H1 (cell line): ENCODE measurements at regions not wholly inside any gene's neighbourhood (a gene's known extent, or its start where the extent isn't known, plus 50 kb on each side); places are given as distances from the start of the nearest gene placed in this dataset.
"Not testable (repeated sequence)": the region's sequence is repeated elsewhere in the genome, so short reads cannot be mapped to it uniquely, and the experiment has no call there.

Source experiments
- CTCF ChIA-PET: fragments of 300-600 bp; sonication (Branson Sonifier 250); formaldehyde crosslinking; loops from one replicate; lab custom pipeline; 2021; ENCODE audit not compliant: partially characterized antibody; lab: Charles Lee
- POLR2A ChIA-PET: fragments of 300-600 bp; sonication (Branson Sonifier 250); formaldehyde crosslinking; loops from one replicate; lab custom pipeline; 2021; ENCODE audit warnings: inconsistent platforms; ENCODE audit not compliant: partially characterized antibody; lab: Charles Lee
- DNase-seq, 2 experiments: peaks; one replicate each; pipeline versions ENCODE4 v3.0.0 to v3.0.0-alpha.2; 2010 to 2022; ENCODE audit warnings: low spot score in 2 of 2, low read depth in 1 of 2, mixed read lengths in 1 of 2
- FAIRE-seq: peaks from 2 replicates; lab custom pipeline; 2011; peaks lifted over from hg19 to GRCh38; lab: Jason Lieb, UNC
- H2AFZ ChIP-seq: 2 replicates; pipeline ENCODE4 v1.8.1; 2012; ENCODE audit warnings: low read length, inconsistent platforms
- H2AK5ac ChIP-seq: 2 replicates; pipeline ENCODE4 v1.6.1; 2013; ENCODE audit warnings: low read depth, low read length
- H2BK120ac ChIP-seq: replicated peaks from 2 replicates; pipeline ENCODE3; 2013; ENCODE audit warnings: low read depth, low read length, inconsistent platforms
- H2BK12ac ChIP-seq: 2 replicates; pipeline ENCODE4 v1.6.1; 2013; ENCODE audit warnings: low read depth, low read length
- H2BK15ac ChIP-seq: 2 replicates; pipeline ENCODE4 v1.6.1; 2013; ENCODE audit warnings: low read length
- H2BK20ac ChIP-seq: 2 replicates; pipeline ENCODE4 v1.6.1; 2013; ENCODE audit warnings: low read length
- H2BK5ac ChIP-seq: 2 replicates; pipeline ENCODE4 v1.6.1; 2013; ENCODE audit warnings: low read depth, low read length
- H3K14ac ChIP-seq: 2 replicates; pipeline ENCODE4 v1.6.1; 2013; ENCODE audit warnings: inconsistent platforms; ENCODE audit not compliant: insufficient read length
- H3K18ac ChIP-seq: 2 replicates; pipeline ENCODE4 v1.6.1; 2013; ENCODE audit warnings: low read length; ENCODE audit errors: extremely low read depth
- H3K23ac ChIP-seq: 2 replicates; pipeline ENCODE4 v1.6.1; 2013; ENCODE audit warnings: inconsistent platforms; ENCODE audit not compliant: insufficient read length
- H3K23me2 ChIP-seq: 2 replicates; pipeline ENCODE4 v1.6.1; 2013; ENCODE audit warnings: low read depth, low read length
- H3K27ac ChIP-seq: 2 replicates; pipeline ENCODE4 v1.6.1; 2011; ENCODE audit warnings: low read depth, low read length, inconsistent platforms
- H3K27me3 ChIP-seq, 4 experiments: replicated peaks in 1 of 4; 1 replicate in 1 of 4; 2 replicates in 3 of 4; pipeline versions ENCODE4 v1.6.1 to v1.8.1; 2011 to 2013; ENCODE audit warnings: low read length in 3 of 4, mild to moderate bottlenecking in 3 of 4, inconsistent platforms in 2 of 4, mixed read lengths in 2 of 4, moderate library complexity in 1 of 4; ENCODE audit not compliant: control insufficient read depth in 3 of 4, insufficient read depth in 3 of 4; ENCODE audit errors: extremely low read depth in 1 of 4
- H3K36me3 ChIP-seq, 4 experiments: 2 replicates each; pipeline versions ENCODE4 v1.6.1 to v1.8.1; 2011 to 2013; ENCODE audit warnings: mild to moderate bottlenecking in 4 of 4, low read length in 3 of 4, moderate library complexity in 2 of 4, control low read depth in 1 of 4, inconsistent platforms in 1 of 4; ENCODE audit not compliant: insufficient read depth in 4 of 4, control insufficient read depth in 2 of 4
- H3K4ac ChIP-seq: replicated peaks from 2 replicates; pipeline ENCODE3; 2013; ENCODE audit warnings: low read length, low read depth, mixed read lengths, inconsistent platforms; ENCODE audit not compliant: insufficient read length
- H3K4me1 ChIP-seq, 4 experiments: replicated peaks in 1 of 4; 1 replicate in 1 of 4; 2 replicates in 3 of 4; pipeline versions ENCODE4 v1.6.1 to v1.8.1; 2011 to 2013; ENCODE audit warnings: low read length in 3 of 4, inconsistent platforms in 2 of 4, mixed read lengths in 1 of 4; ENCODE audit not compliant: insufficient read depth in 4 of 4, control insufficient read depth in 3 of 4
- H3K4me2 ChIP-seq, 2 experiments: 2 replicates each; pipeline versions ENCODE4 v1.6.1 to v1.8.1; 2011 to 2013; ENCODE audit warnings: low read depth in 2 of 2, low read length in 2 of 2, control low read depth in 1 of 2, inconsistent platforms in 1 of 2, mild to moderate bottlenecking in 1 of 2; ENCODE audit not compliant: insufficient read depth in 1 of 2
- H3K4me3 ChIP-seq, 4 experiments: fragments of 200-600, 300-600 bp in 1 of 4; sonication (generic), shearing (Covaris generic), sonication (Bioruptor Twin) in 1 of 4; 2 replicates each; pipeline versions ENCODE4 v1.5.1 to v1.8.1; 2011 to 2016; ENCODE audit warnings: low read length in 4 of 4, low read depth in 3 of 4, control low read depth in 2 of 4, inconsistent platforms in 2 of 4, mild to moderate bottlenecking in 2 of 4, mixed read lengths in 1 of 4, moderate library complexity in 1 of 4; ENCODE audit not compliant: insufficient read depth in 2 of 4; ENCODE audit errors: extremely low read depth in 1 of 4
- H3K56ac ChIP-seq: replicated peaks from 2 replicates; pipeline ENCODE3; 2013; ENCODE audit warnings: low read depth, mild to moderate bottlenecking, mixed read lengths, low read length, inconsistent platforms; ENCODE audit not compliant: insufficient read length
- H3K79me1 ChIP-seq: 2 replicates; pipeline ENCODE4 v1.6.1; 2013; ENCODE audit warnings: low read depth, low read length, control low read depth
- H3K79me2 ChIP-seq, 2 experiments: 2 replicates each; pipeline versions ENCODE4 v1.6.1 to v1.8.1; 2012 to 2013; ENCODE audit warnings: low read length in 2 of 2, mild to moderate bottlenecking in 2 of 2, inconsistent platforms in 1 of 2; ENCODE audit not compliant: insufficient read depth in 2 of 2, control insufficient read depth in 1 of 2
- H3K9ac ChIP-seq, 4 experiments: replicated peaks in 1 of 4; 1 replicate in 1 of 4; 2 replicates in 3 of 4; pipeline versions ENCODE4 v1.6.1 to v1.8.1; 2011 to 2013; ENCODE audit warnings: low read depth in 3 of 4, low read length in 3 of 4, control low read depth in 2 of 4, mild to moderate bottlenecking in 2 of 4, moderate library complexity in 2 of 4, inconsistent platforms in 1 of 4; ENCODE audit errors: extremely low read depth in 1 of 4
- H3K9me3 ChIP-seq, 2 experiments: 2 replicates each; pipeline versions ENCODE4 v1.6.1 to v1.8.1; 2012 to 2013; ENCODE audit warnings: mild to moderate bottlenecking in 2 of 2, moderate library complexity in 2 of 2, control low read depth in 1 of 2, inconsistent platforms in 1 of 2, low read depth in 1 of 2, low read length in 1 of 2, mixed read lengths in 1 of 2; ENCODE audit not compliant: insufficient read depth in 2 of 2
- H4K20me1 ChIP-seq, 2 experiments: replicated peaks in 1 of 2; 2 replicates each; pipeline versions ENCODE3 to v1.8.1; 2011 to 2013; ENCODE audit warnings: inconsistent platforms in 2 of 2, low read length in 2 of 2, mild to moderate bottlenecking in 1 of 2; ENCODE audit not compliant: insufficient read depth in 2 of 2, control insufficient read depth in 1 of 2
- H4K5ac ChIP-seq: 2 replicates; pipeline ENCODE4 v1.6.1; 2013; ENCODE audit warnings: low read length, low read depth, mixed read lengths, inconsistent platforms; ENCODE audit not compliant: insufficient read length
- H4K8ac ChIP-seq: 2 replicates; pipeline ENCODE4 v1.8.0; 2013; ENCODE audit warnings: mild to moderate bottlenecking, moderate library complexity, low read length, inconsistent platforms; ENCODE audit not compliant: insufficient read depth; ENCODE audit errors: extremely low read depth
- H4K91ac ChIP-seq: replicated peaks from 2 replicates; pipeline ENCODE3; 2013; ENCODE audit warnings: low read length, mixed read lengths, inconsistent platforms; ENCODE audit not compliant: insufficient read length
- WGBS, 2 experiments: shearing (Covaris generic) in 1 of 2; methylation state at CpG; one replicate each; pipeline versions ENCODE4 v1.1.6 to v1.1.7; 2013 to 2015; ENCODE audit warnings: low lambda C conversion rate in 2 of 2, mixed read lengths in 2 of 2, inconsistent platforms in 1 of 2, low coverage in 1 of 2, missing lambda C conversion rate in 1 of 2; ENCODE audit not compliant: insufficient replicate concordance in 2 of 2, insufficient coverage in 1 of 2, insufficient read length in 1 of 2; ENCODE audit errors: extremely low coverage in 1 of 2, missing lambda C conversion rate in 1 of 2; 5-methylcytosine and 5-hydroxymethylcytosine counted together

- H2BK12ac ChIP-seq, H3K14ac ChIP-seq, H3K79me1 ChIP-seq, H3K23ac ChIP-seq, H3K27me3 ChIP-seq, H3K23me2 ChIP-seq, H2BK20ac ChIP-seq, H2BK15ac ChIP-seq, CTCF ChIA-PET, FAIRE-seq, DNase-seq, H2AK5ac ChIP-seq, H3K4me1 ChIP-seq, H2BK120ac ChIP-seq, H3K9ac ChIP-seq, H3K27ac ChIP-seq, H3K4ac ChIP-seq, H4K20me1 ChIP-seq, H3K4me3 ChIP-seq, H3K9me3 ChIP-seq, H3K18ac ChIP-seq, H3K36me3 ChIP-seq, H3K79me2 ChIP-seq, H3K56ac ChIP-seq, POLR2A ChIA-PET, H2AFZ ChIP-seq, H4K5ac ChIP-seq, H4K91ac ChIP-seq, H2BK5ac ChIP-seq, H3K4me2 ChIP-seq, H4K8ac ChIP-seq: not testable (repeated sequence)
- 82% methylated on average over 1 of the region's 1 CpG; no CpG with 5 or more reads in 1 of the 2 experiments for WGBS, 2 experiments
These were observed 137.9 kb downstream of the PXDC1 start for GRCh38 chr6:3613565-3613964.
